Neural cell (in vitro differentiated cells): ENCODE measurements at regions not wholly inside any gene's neighbourhood (a gene's known extent, or its start where the extent isn't known, plus 50 kb on each side); places are given as distances from the start of the nearest gene placed in this dataset.

Experiments used
- EZH2 ChIP-seq: fragments of 200-600, 300-800 bp; shearing (Covaris generic), sonication (generic); IDR thresholded peaks from 2 replicates; pipeline ENCODE4 v1.6.1; 2014; ENCODE audit warnings: antibody characterized with exemption, low read length, borderline replicate concordance, mild to moderate bottlenecking; ENCODE audit not compliant: insufficient read depth, poor library complexity, severe bottlenecking
- POLR2AphosphoS5 ChIP-seq: IDR thresholded peaks from 2 replicates; pipeline ENCODE4 v1.6.1; 2012
- RAD21 ChIP-seq: fragments of 450-650 bp; conservative IDR thresholded peaks from 2 replicates; pipeline ENCODE4 v1.6.1; 2014; ENCODE audit warnings: antibody characterized with exemption, mild to moderate bottlenecking, moderate library complexity
- TAF1 ChIP-seq: IDR thresholded peaks from 2 replicates; pipeline ENCODE4 v1.6.1; 2012; ENCODE audit warnings: low read depth
- TF ChIP-seq, protein P1 (sequence below): fragments of 450-650 bp; IDR thresholded peaks from 2 replicates; pipeline ENCODE4 v1.5.1; 2014; ENCODE audit warnings: antibody characterized with exemption, mild to moderate bottlenecking, moderate library complexity; ENCODE audit not compliant: poor library complexity, severe bottlenecking

DNA sequence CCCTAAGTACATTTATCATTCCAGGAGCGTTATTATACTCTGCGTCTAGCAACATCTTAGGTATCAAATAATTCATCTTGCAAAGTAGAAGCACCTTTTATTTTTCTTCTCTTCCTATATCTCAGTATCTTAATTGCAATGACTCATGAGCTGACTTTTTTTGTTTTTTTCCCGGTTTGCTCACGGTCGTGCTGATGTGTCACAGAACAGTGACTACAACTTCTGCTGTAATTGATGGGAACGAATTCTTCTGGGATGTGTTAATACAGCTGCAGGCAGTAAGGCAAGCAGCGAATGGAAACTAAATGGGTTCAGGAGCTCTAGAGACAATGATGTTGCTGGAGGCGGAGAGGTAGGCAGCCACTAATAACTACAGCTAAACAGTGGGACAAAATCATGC is 89.8 kb upstream of the TMPRSS15 start:
- TF ChIP-seq POLR2AphosphoS5 (no peak), RAD21 (no peak), TAF1 (no peak), EZH2 (no peak)
- TF ChIP-seq, protein P1, sequence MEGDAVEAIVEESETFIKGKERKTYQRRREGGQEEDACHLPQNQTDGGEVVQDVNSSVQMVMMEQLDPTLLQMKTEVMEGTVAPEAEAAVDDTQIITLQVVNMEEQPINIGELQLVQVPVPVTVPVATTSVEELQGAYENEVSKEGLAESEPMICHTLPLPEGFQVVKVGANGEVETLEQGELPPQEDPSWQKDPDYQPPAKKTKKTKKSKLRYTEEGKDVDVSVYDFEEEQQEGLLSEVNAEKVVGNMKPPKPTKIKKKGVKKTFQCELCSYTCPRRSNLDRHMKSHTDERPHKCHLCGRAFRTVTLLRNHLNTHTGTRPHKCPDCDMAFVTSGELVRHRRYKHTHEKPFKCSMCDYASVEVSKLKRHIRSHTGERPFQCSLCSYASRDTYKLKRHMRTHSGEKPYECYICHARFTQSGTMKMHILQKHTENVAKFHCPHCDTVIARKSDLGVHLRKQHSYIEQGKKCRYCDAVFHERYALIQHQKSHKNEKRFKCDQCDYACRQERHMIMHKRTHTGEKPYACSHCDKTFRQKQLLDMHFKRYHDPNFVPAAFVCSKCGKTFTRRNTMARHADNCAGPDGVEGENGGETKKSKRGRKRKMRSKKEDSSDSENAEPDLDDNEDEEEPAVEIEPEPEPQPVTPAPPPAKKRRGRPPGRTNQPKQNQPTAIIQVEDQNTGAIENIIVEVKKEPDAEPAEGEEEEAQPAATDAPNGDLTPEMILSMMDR: no peak
